HCT116 (cell line): ENCODE measurements at regions not wholly inside any gene's neighbourhood (a gene's known extent, or its start where the extent isn't known, plus 50 kb on each side); places are given as distances from the start of the nearest gene placed in this dataset.

Experiments
- CTCF ChIP-seq, 3 experiments: fragments of 200-600 bp in 1 of 3; sonication (generic) in 1 of 3; IDR thresholded peaks in 2 of 3; conservative IDR thresholded peaks in 1 of 3; 2 replicates each; pipeline ENCODE4 v1.5.1; 2012 to 2017; ENCODE audit warnings: low read depth in 2 of 3, low read length in 2 of 3, antibody characterized with exemption in 1 of 3, borderline replicate concordance in 1 of 3, control low read depth in 1 of 3, mild to moderate bottlenecking in 1 of 3, mixed read lengths in 1 of 3, mixed run types in 1 of 3, moderate library complexity in 1 of 3; ENCODE audit not compliant: insufficient read depth in 1 of 3
- EZH2 ChIP-seq: fragments of 200-600 bp; sonication (generic); IDR thresholded peaks from 2 replicates; pipeline ENCODE4 v1.6.1; 2017; ENCODE audit warnings: antibody characterized with exemption, mixed run types
- POLR2A ChIP-seq: IDR thresholded peaks from 2 replicates; pipeline ENCODE4 v1.7.0; 2011; ENCODE audit warnings: borderline replicate concordance; ENCODE audit not compliant: insufficient read depth, insufficient read length; ENCODE audit errors: extremely low read depth
- POLR2AphosphoS5 ChIP-seq: IDR thresholded peaks from 2 replicates; pipeline ENCODE4 v1.6.1; 2011; ENCODE audit warnings: mild to moderate bottlenecking, low read depth, low read length, moderate library complexity
- YY1 ChIP-seq: IDR thresholded peaks from 2 replicates; pipeline ENCODE4 v1.6.1; 2011; ENCODE audit warnings: low read length, low read depth, moderate library complexity, mild to moderate bottlenecking; ENCODE audit not compliant: insufficient replicate concordance; ENCODE audit errors: extremely low read depth
- TF ChIP-seq, protein P1 (sequence below): IDR thresholded peaks from 2 replicates; pipeline ENCODE4 v1.6.1; 2012; ENCODE audit warnings: low read depth
- TF ChIP-seq, protein P2 (sequence below): IDR thresholded peaks from 2 replicates; pipeline ENCODE4 v1.6.1; 2011; ENCODE audit warnings: mild to moderate bottlenecking, low read length, moderate library complexity; ENCODE audit not compliant: insufficient replicate concordance; ENCODE audit errors: extremely low read depth

DNA sequence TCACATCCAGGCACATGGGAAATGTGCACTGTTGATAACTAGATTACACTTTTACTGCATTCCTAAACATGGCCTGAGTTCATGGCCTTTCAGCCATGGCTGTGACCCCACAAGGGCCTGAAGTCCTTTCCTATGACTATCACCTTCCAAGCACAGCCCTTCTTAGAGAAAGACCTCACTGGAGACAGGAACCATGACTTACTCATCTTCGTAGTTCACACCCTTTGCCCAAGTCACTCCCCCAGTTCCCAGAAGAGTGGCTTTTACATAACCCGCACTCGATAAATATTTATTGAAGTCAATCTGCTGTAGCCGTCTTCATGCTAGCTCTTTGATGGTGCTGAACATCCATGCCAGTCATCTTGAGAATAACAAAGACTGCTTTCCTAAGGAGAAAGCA, 632.5 kb upstream of the NRP1 start:
- TF ChIP-seq CTCF (IDR thresholded peaks at IDR 0.05 in 2 of 3, conservative IDR thresholded peaks at IDR 0.05 in 1 of 3; ENCODE audit: borderline replicate concordance in 1 of 3, insufficient read depth in 1 of 3, low read depth in 2 of 3, low read length in 2 of 3), result no peak
- TF ChIP-seq EZH2, result no peak
- TF ChIP-seq POLR2A, result no peak
- TF ChIP-seq, protein P1, sequence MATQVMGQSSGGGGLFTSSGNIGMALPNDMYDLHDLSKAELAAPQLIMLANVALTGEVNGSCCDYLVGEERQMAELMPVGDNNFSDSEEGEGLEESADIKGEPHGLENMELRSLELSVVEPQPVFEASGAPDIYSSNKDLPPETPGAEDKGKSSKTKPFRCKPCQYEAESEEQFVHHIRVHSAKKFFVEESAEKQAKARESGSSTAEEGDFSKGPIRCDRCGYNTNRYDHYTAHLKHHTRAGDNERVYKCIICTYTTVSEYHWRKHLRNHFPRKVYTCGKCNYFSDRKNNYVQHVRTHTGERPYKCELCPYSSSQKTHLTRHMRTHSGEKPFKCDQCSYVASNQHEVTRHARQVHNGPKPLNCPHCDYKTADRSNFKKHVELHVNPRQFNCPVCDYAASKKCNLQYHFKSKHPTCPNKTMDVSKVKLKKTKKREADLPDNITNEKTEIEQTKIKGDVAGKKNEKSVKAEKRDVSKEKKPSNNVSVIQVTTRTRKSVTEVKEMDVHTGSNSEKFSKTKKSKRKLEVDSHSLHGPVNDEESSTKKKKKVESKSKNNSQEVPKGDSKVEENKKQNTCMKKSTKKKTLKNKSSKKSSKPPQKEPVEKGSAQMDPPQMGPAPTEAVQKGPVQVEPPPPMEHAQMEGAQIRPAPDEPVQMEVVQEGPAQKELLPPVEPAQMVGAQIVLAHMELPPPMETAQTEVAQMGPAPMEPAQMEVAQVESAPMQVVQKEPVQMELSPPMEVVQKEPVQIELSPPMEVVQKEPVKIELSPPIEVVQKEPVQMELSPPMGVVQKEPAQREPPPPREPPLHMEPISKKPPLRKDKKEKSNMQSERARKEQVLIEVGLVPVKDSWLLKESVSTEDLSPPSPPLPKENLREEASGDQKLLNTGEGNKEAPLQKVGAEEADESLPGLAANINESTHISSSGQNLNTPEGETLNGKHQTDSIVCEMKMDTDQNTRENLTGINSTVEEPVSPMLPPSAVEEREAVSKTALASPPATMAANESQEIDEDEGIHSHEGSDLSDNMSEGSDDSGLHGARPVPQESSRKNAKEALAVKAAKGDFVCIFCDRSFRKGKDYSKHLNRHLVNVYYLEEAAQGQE, result no peak
- TF ChIP-seq, protein P2, sequence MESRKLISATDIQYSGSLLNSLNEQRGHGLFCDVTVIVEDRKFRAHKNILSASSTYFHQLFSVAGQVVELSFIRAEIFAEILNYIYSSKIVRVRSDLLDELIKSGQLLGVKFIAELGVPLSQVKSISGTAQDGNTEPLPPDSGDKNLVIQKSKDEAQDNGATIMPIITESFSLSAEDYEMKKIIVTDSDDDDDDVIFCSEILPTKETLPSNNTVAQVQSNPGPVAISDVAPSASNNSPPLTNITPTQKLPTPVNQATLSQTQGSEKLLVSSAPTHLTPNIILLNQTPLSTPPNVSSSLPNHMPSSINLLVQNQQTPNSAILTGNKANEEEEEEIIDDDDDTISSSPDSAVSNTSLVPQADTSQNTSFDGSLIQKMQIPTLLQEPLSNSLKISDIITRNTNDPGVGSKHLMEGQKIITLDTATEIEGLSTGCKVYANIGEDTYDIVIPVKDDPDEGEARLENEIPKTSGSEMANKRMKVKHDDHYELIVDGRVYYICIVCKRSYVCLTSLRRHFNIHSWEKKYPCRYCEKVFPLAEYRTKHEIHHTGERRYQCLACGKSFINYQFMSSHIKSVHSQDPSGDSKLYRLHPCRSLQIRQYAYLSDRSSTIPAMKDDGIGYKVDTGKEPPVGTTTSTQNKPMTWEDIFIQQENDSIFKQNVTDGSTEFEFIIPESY, result no peak
- no peak for TF ChIP-seq POLR2AphosphoS5
- TF ChIP-seq YY1, result no peak
